Left lung (tissue), 4 donors: ENCODE measurements at regions not wholly inside any gene's neighbourhood (a gene's known extent, or its start where the extent isn't known, plus 50 kb on each side); places are given as distances from the start of the nearest gene placed in this dataset.
A peak's percentile ranks its signal among the peaks of the same experiment; 100 is the strongest.

ENCODE experiments used
- ATAC-seq: fragments of 200-7000 bp; cut with Tn5 transposase; one replicate; pipeline ENCODE4 v1.9.1; 2020; ENCODE audit warnings: moderate library complexity
- DNase-seq, 4 donors: peaks; one replicate each; pipeline ENCODE4 v3.0.0-alpha.2; 2013 to 2020
- H3K27ac ChIP-seq, 2 donors: fragments of 200-600 bp; sonication (generic) in 1 of 2; one replicate each; pipeline versions ENCODE4 v1.5.0 to v1.8.0; 2020 to 2021
- H3K27me3 ChIP-seq, 2 donors: fragments of 200-600 bp; sonication (generic) in 1 of 2; one replicate each; pipeline versions ENCODE4 v1.5.0 to v1.8.0; 2020 to 2021
- H3K36me3 ChIP-seq, 2 donors: fragments of 200-600 bp; sonication (generic) in 1 of 2; one replicate each; pipeline versions ENCODE4 v1.5.0 to v1.8.0; 2020 to 2021
- H3K4me1 ChIP-seq, 2 donors: fragments of 200-600 bp; one replicate each; pipeline ENCODE4 v1.8.0; 2021
- H3K4me3 ChIP-seq, 2 donors: fragments of 200-600 bp; sonication (generic) in 1 of 2; one replicate each; pipeline versions ENCODE4 v1.5.0 to v1.8.0; 2020 to 2021; ENCODE audit warnings: mild to moderate bottlenecking in 1 of 2
- H3K9me3 ChIP-seq, 2 donors: fragments of 200-600 bp; sonication (generic) in 1 of 2; one replicate each; pipeline versions ENCODE4 v1.5.0 to v1.8.0; 2020 to 2021
- intact Hi-C, 2 donors: fragments of 100-400 bp; cut with DNase I; formaldehyde crosslinking; loops; one replicate each; pipeline versions ENCODE4 v1.11.2 to v1.14.2; 2022
- TF ChIP-seq, protein P1 (sequence below), 2 donors: fragments of 200-600 bp; sonication (generic) in 1 of 2; IDR thresholded peaks; one replicate each; pipeline versions ENCODE4 v1.5.0 to v1.8.0; 2021; ENCODE audit warnings: antibody characterized with exemption in 2 of 2
- donor health status: DM: no; HTN: yes; CAD: no.
- donor health status: DM: no; HTN: no; CAD: no.

DNA sequence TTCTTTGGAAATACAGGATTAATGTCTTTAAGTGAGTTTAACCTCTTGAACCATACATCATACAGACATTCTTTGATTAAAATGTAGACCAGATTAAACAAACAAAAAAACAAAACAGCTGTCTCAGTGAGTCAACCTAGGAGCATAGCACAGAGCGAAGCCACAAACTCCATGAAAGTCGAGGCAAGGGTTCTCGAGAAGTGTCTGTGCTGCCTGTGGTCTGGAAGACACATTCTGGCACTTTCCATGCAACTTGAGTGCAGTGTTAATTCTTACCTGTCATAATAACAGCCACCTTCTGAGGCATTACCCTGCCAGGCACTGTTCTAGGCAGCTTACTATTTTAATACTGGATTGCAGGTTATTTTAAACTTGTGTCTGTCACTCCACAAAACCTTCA is 435.5 kb upstream of the MMADHC start:
- Histone ChIP-seq H3K27me3 (no peaks in the 10 kb centered on the region), H3K9me3 (no peaks in the 10 kb centered on the region), H3K27ac (no peak overlapping the region), H3K36me3 (no peaks in the 10 kb centered on the region), H3K4me1 (no peaks in the 10 kb centered on the region), H3K4me3 (no peak overlapping the region)
- intact Hi-C loops, result no loop called here
- TF ChIP-seq, protein P1, sequence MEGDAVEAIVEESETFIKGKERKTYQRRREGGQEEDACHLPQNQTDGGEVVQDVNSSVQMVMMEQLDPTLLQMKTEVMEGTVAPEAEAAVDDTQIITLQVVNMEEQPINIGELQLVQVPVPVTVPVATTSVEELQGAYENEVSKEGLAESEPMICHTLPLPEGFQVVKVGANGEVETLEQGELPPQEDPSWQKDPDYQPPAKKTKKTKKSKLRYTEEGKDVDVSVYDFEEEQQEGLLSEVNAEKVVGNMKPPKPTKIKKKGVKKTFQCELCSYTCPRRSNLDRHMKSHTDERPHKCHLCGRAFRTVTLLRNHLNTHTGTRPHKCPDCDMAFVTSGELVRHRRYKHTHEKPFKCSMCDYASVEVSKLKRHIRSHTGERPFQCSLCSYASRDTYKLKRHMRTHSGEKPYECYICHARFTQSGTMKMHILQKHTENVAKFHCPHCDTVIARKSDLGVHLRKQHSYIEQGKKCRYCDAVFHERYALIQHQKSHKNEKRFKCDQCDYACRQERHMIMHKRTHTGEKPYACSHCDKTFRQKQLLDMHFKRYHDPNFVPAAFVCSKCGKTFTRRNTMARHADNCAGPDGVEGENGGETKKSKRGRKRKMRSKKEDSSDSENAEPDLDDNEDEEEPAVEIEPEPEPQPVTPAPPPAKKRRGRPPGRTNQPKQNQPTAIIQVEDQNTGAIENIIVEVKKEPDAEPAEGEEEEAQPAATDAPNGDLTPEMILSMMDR (IDR thresholded peaks at IDR 0.05), result no peak
- no peak for ATAC-seq
- no peak for DNase-seq

DNA sequence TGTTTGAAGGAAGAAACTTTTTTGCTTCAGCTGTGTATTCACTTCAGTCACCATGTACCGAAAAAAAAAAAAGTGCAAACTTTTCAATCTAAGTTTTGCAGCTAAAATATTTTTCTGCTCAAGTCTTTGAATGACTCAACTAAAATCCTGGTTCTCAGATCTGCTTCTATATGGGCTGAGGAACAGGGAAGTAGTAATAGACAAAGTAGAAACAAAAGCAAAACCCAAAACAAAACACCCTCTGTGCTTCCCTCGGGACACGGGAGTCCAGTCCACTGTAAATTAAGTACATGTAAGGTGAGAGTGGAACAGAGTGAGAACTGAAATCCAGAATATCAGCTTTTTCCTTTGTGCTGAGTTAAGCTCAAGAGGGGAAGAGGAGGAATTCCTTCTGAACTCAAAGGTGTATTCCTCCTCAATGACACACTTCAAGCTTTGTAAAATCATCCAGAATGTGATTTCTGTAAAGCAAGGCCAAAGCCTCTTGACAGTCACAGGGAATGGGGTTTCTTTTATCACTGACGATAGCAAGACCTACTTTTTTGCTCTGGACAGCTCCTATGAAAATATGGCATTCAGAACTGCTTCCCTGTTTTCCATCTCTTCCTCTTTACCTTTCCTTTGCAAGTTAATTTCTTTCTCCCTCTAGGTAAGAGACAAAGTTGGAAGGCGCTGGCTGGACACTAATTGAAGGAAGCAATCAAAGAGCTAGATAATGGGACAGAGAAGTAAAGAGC is 433.5 kb upstream of the MMADHC start:
- no peak for DNase-seq

DNA sequence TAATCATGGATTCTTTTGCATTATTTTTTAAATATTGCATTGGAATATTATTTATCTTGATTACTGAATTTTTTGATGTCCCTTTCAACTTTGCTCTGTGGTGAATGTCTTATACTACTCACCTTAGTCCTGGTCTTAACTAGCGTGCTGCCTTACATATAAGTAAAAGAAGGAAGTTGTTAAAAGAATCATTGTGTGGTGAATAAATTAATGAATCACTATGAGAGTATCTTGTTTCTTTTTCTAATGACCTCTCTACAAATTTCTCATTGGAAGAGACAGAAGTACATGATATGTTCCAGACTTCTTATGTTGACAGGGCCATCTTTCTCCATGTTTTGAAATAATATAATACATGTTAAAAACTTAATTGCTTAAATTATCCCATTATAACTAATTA is 432.6 kb upstream of the MMADHC start:
- ATAC-seq (no peak), DNase-seq (no peak)
- H3K36me3 ChIP-seq, result no peaks in the 10 kb centered on the region
- H3K4me3 ChIP-seq, result no peak overlapping the region
- intact Hi-C loops, result no loop called here
- H3K27me3 ChIP-seq, result no peaks in the 10 kb centered on the region
- peaks cover 0 to 2% of the 10 kb centered on the region in 2 donors for H3K9me3 ChIP-seq
- H3K4me1 ChIP-seq, result no peaks in the 10 kb centered on the region
- TF ChIP-seq, protein P1 (IDR thresholded peaks at IDR 0.05), result no peak
- no peak overlapping the region for H3K27ac ChIP-seq

More for the DNA sequence above, 433.5 kb upstream of the MMADHC start:
- H3K27ac ChIP-seq, result no peak overlapping the region
- peaks cover 0 to 2% of the 10 kb centered on the region in 2 donors for H3K9me3 ChIP-seq
- H3K4me3 ChIP-seq, result no peak overlapping the region
- ATAC-seq, result no peak
- TF ChIP-seq, protein P1 (IDR thresholded peaks at IDR 0.05), result no peak
- no peaks in the 10 kb centered on the region for H3K27me3 ChIP-seq
- no peaks in the 10 kb centered on the region for H3K36me3 ChIP-seq
- no peaks in the 10 kb centered on the region for H3K4me1 ChIP-seq
- intact Hi-C loops, result no loop called here

DNA sequence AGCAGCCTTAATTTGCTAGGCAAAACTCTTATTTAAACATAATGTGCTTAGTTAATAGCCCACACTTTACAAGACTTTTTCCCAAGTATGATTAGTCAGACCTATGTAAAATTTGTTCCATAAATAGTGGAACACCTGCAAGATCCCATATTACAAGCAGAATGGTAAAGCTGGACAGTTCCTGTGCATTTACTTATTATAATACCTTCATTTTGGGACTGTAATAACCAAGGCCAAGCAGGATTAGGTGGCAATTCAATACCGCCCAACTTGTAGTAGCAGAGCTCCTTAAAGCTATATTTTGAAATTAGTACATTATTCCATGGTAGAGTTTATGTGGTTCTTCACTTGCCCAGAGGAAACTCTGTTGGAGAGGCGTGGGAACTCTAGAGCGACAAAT is 431.5 kb upstream of the MMADHC start:
- intact Hi-C loops, result no loop called here
- Histone ChIP-seq H3K4me3 (no peak overlapping the region), H3K4me1 (no peaks in the 10 kb centered on the region), H3K36me3 (no peaks in the 10 kb centered on the region), H3K27me3 (no peaks in the 10 kb centered on the region), H3K9me3 (peaks cover 0 to 2% of the 10 kb centered on the region in 2 donors), H3K27ac (no peak overlapping the region)
- TF ChIP-seq, protein P1 (IDR thresholded peaks at IDR 0.05), result no peak
- no peak for DNase-seq
- no peak for ATAC-seq

DNA sequence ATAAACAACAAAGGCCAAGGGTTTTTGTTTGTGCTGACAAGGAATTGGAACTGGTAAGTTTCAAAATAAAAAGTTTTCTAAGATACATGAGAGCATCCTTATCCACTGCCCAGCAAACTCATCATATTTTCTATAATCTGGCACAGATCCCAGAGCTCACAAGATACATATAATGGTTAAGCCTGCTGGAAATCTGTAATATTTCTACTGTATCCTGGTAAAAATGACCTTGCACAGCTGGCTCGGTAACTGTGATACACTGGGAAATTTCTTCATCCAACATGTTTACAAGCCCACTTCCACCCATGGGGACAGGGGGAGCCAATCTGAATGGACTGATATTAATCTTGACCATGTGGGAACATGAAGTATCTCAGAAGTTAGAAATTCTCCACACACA is 425.4 kb upstream of the MMADHC start:
- TF ChIP-seq, protein P1 (IDR thresholded peaks at IDR 0.05), result no peak
- DNase-seq (peak in 1 of 4 donors; percentile 68), ATAC-seq (no peak)

More for the DNA sequence above, 425.4 kb upstream of the MMADHC start:
- Histone ChIP-seq H3K36me3 (no peaks in the 10 kb centered on the region), H3K27ac (no peak overlapping the region), H3K4me3 (no peak overlapping the region), H3K9me3 (peaks cover 0 to 2% of the 10 kb centered on the region in 2 donors), H3K27me3 (no peaks in the 10 kb centered on the region), H3K4me1 (no peaks in the 10 kb centered on the region)
- intact Hi-C loops, result no loop called here
